Endothelial cell of umbilical vein (primary cell): ENCODE measurements at regions not wholly inside any gene's neighbourhood (a gene's known extent, or its start where the extent isn't known, plus 50 kb on each side); places are given as distances from the start of the nearest gene placed in this dataset.

Experiments
- BruUV-seq: library from RNA; stranded (reverse); fragments of 400-500 nt; replicated peaks from 2 replicates; lab custom pipeline; 2021; lab: Mats Ljungman, UMichigan
- CTCF ChIA-PET: fragments of 300-600, 350-600 bp; sonication (Branson Sonifier 250); formaldehyde crosslinking; loops from one replicate; lab custom pipeline; 2021; ENCODE audit warnings: antibody characterized with exemption, inconsistent platforms; lab: Charles Lee
- POLR2A ChIA-PET: fragments of 300-600, 350-600 bp; sonication (Branson Sonifier 250); formaldehyde crosslinking; loops from one replicate; lab custom pipeline; 2021; ENCODE audit warnings: antibody characterized with exemption, inconsistent platforms; lab: Charles Lee
- DNase-seq: peaks from one replicate; pipeline ENCODE4 v3.0.0-alpha.2; 2011; ENCODE audit warnings: low read depth, low spot score
- FAIRE-seq: peaks from 2 replicates; lab custom pipeline; 2011; peaks lifted over from hg19 to GRCh38; lab: Jason Lieb, UNC
- H2AFZ ChIP-seq: 2 replicates; pipeline ENCODE4 v1.6.0; 2012; ENCODE audit warnings: low read depth, low read length, control low read depth, inconsistent platforms
- H3K27ac ChIP-seq: 2 replicates; pipeline ENCODE4 v1.5.1; 2011; ENCODE audit warnings: low read depth, mild to moderate bottlenecking, control low read depth, low read length, moderate library complexity; ENCODE audit not compliant: insufficient read depth
- H3K27me3 ChIP-seq, 2 experiments: 2 replicates each; pipeline versions ENCODE4 v1.6.0 to v1.6.1; 2011; ENCODE audit warnings: low read length in 2 of 2, mixed read lengths in 1 of 2; ENCODE audit not compliant: control insufficient read depth in 2 of 2, insufficient read depth in 2 of 2
- H3K36me3 ChIP-seq, 2 experiments: 2 replicates in 1 of 2; 3 replicates in 1 of 2; pipeline ENCODE4 v1.5.1; 2011; ENCODE audit warnings: low read length in 2 of 2, mild to moderate bottlenecking in 1 of 2, moderate library complexity in 1 of 2; ENCODE audit not compliant: control insufficient read depth in 2 of 2, insufficient read depth in 2 of 2; ENCODE audit errors: extremely low read depth in 1 of 2
- H3K4me1 ChIP-seq: 3 replicates; pipeline ENCODE4 v1.5.1; 2011; ENCODE audit warnings: mild to moderate bottlenecking, low read length; ENCODE audit not compliant: control insufficient read depth, insufficient read depth; ENCODE audit errors: extremely low read depth
- H3K4me2 ChIP-seq: 2 replicates; pipeline ENCODE4 v1.6.1; 2011; ENCODE audit warnings: low read length, control low read depth, mixed read lengths; ENCODE audit not compliant: insufficient read depth
- H3K4me3 ChIP-seq, 3 experiments: fragments of 200-600 bp in 1 of 3; sonication (generic), shearing (Covaris generic) in 1 of 3; replicated peaks in 1 of 3; 2 replicates each; pipeline ENCODE4 v1.5.1; 2011 to 2016; ENCODE audit warnings: control low read depth in 3 of 3, low read length in 3 of 3, mild to moderate bottlenecking in 2 of 3, inconsistent platforms in 1 of 3, low read depth in 1 of 3, moderate library complexity in 1 of 3; ENCODE audit not compliant: insufficient read depth in 1 of 3
- H3K79me2 ChIP-seq: 2 replicates; pipeline ENCODE4 v1.6.0; 2012; ENCODE audit warnings: low read length, inconsistent platforms; ENCODE audit not compliant: control insufficient read depth, insufficient read depth
- H3K9ac ChIP-seq: replicated peaks from 2 replicates; pipeline ENCODE3; 2011; ENCODE audit warnings: low read length, control low read depth; ENCODE audit not compliant: insufficient read depth; ENCODE audit errors: extremely low read depth
- H3K9me1 ChIP-seq: replicated peaks from 3 replicates; pipeline ENCODE4 v1.6.0; 2011; ENCODE audit warnings: mild to moderate bottlenecking, low read length; ENCODE audit not compliant: control insufficient read depth, insufficient read depth; ENCODE audit errors: extremely low read depth
- H3K9me3 ChIP-seq: replicated peaks from 2 replicates; pipeline ENCODE4 v1.5.1; 2012; ENCODE audit warnings: low read length, inconsistent platforms; ENCODE audit not compliant: control insufficient read depth, insufficient read depth
- H4K20me1 ChIP-seq: replicated peaks from 2 replicates; pipeline ENCODE3; 2011; ENCODE audit warnings: mild to moderate bottlenecking, low read length; ENCODE audit not compliant: control insufficient read depth, insufficient read depth; ENCODE audit errors: extremely low read depth
- EZH2 ChIP-seq: IDR thresholded peaks from 2 replicates; pipeline ENCODE4 v1.6.1; 2012; ENCODE audit warnings: borderline replicate concordance, low read depth, mild to moderate bottlenecking, moderate library complexity, low read length, inconsistent platforms; ENCODE audit not compliant: severe bottlenecking
- FOS ChIP-seq: IDR thresholded peaks from 2 replicates; pipeline ENCODE4 v1.6.1; 2011; ENCODE audit warnings: mild to moderate bottlenecking, low read length, moderate library complexity, borderline replicate concordance; ENCODE audit not compliant: insufficient read depth
- GATA2 ChIP-seq: IDR thresholded peaks from 2 replicates; pipeline ENCODE4 v1.7.0; 2011; ENCODE audit warnings: low read depth, mild to moderate bottlenecking, moderate library complexity, mixed read lengths, low read length; ENCODE audit not compliant: insufficient read length, insufficient read depth
- JUN ChIP-seq: IDR thresholded peaks from 2 replicates; pipeline ENCODE4 v1.6.1; 2011; ENCODE audit warnings: borderline replicate concordance, low read depth; ENCODE audit not compliant: insufficient read length, insufficient read depth
- MYC ChIP-seq: IDR thresholded peaks from one replicate; pipeline ENCODE4 v1.6.1; 2011; ENCODE audit warnings: mild to moderate bottlenecking, low read depth, low read length
- POLR2A ChIP-seq: IDR thresholded peaks from 2 replicates; pipeline ENCODE4 v1.6.1; 2012; ENCODE audit warnings: low read depth, mild to moderate bottlenecking, control low read depth, low read length
- POLR2AphosphoS5 ChIP-seq: IDR thresholded peaks from 2 replicates; pipeline ENCODE4 v1.6.1; 2012; ENCODE audit warnings: low read depth, mild to moderate bottlenecking, control low read depth, low read length, moderate library complexity; ENCODE audit not compliant: insufficient read depth
- dilution Hi-C: fragments of 300-500 bp; cut with MboI; formaldehyde crosslinking; loops from one replicate; pipeline ENCODE4 v1.15.0; 2019; ENCODE audit warnings: low sequenced_read_pairs; ENCODE audit not compliant: extremely low pct_ligation_motif_present
- intact Hi-C: fragments of 100-400 bp; cut with micrococcal nuclease; formaldehyde crosslinking; loops from one replicate; pipeline ENCODE4 v1.10.0; 2022
- TF ChIP-seq, protein P1 (sequence below), 2 donors: IDR thresholded peaks; 1 replicate in 1 of 2; 2 replicates in 1 of 2; pipeline ENCODE4 v1.5.1; 2011; ENCODE audit warnings: low read length in 2 of 2, mild to moderate bottlenecking in 2 of 2, moderate library complexity in 2 of 2, control low read depth in 1 of 2, inconsistent platforms in 1 of 2, low read depth in 1 of 2; ENCODE audit not compliant: insufficient read depth in 1 of 2; ENCODE audit errors: extremely low read depth in 1 of 2
- TF ChIP-seq, protein P2 (sequence below): IDR thresholded peaks from 2 replicates; pipeline ENCODE4 v1.6.1; 2011; ENCODE audit not compliant: insufficient read depth, insufficient read length

- intact Hi-C loops: no loop called here
- no TSS peak for BruUV-seq
- no peak overlapping the region for H3K4me2 ChIP-seq
- no peaks in the 10 kb centered on the region for H3K9me1 ChIP-seq
- H3K27ac ChIP-seq: no peak overlapping the region
- H3K4me3 ChIP-seq: no peak overlapping the region
- no peaks in the 10 kb centered on the region for H3K9me3 ChIP-seq
- H2AFZ ChIP-seq: no peak overlapping the region
- no peak for FAIRE-seq
- dilution Hi-C loops: no loop called here
- ChIA-PET CTCF (no interaction called here), POLR2A (no interaction called here)
- no peaks in the 10 kb centered on the region for H3K4me1 ChIP-seq
- H3K27me3 ChIP-seq: no peaks in the 10 kb centered on the region
- H3K9ac ChIP-seq: no peak overlapping the region
- no peaks in the 10 kb centered on the region for H3K79me2 ChIP-seq
- no peaks in the 10 kb centered on the region for H4K20me1 ChIP-seq
- TF ChIP-seq, protein P1, sequence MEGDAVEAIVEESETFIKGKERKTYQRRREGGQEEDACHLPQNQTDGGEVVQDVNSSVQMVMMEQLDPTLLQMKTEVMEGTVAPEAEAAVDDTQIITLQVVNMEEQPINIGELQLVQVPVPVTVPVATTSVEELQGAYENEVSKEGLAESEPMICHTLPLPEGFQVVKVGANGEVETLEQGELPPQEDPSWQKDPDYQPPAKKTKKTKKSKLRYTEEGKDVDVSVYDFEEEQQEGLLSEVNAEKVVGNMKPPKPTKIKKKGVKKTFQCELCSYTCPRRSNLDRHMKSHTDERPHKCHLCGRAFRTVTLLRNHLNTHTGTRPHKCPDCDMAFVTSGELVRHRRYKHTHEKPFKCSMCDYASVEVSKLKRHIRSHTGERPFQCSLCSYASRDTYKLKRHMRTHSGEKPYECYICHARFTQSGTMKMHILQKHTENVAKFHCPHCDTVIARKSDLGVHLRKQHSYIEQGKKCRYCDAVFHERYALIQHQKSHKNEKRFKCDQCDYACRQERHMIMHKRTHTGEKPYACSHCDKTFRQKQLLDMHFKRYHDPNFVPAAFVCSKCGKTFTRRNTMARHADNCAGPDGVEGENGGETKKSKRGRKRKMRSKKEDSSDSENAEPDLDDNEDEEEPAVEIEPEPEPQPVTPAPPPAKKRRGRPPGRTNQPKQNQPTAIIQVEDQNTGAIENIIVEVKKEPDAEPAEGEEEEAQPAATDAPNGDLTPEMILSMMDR (IDR thresholded peaks at IDR 0.05; ENCODE audit: extremely low read depth in 1 of 2, insufficient read depth in 1 of 2, low read depth in 1 of 2, low read length in 2 of 2): no peak
- no peak for TF ChIP-seq GATA2
- no peak for TF ChIP-seq POLR2AphosphoS5
- no peak for TF ChIP-seq EZH2
- no peak for TF ChIP-seq POLR2A
- no peak for TF ChIP-seq MYC
- TF ChIP-seq FOS: no peak
- TF ChIP-seq, protein P2, sequence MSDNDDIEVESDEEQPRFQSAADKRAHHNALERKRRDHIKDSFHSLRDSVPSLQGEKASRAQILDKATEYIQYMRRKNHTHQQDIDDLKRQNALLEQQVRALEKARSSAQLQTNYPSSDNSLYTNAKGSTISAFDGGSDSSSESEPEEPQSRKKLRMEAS: no peak
- no peak for TF ChIP-seq JUN
- no peak for DNase-seq
- H3K36me3 ChIP-seq: no peaks in the 10 kb centered on the region
These were observed 146.9 kb downstream of the ZNF486 start for GRCh38 chr19:20313894-20314293.
